IPS-20b (cell line): ENCODE measurements at regions not wholly inside any gene's neighbourhood (a gene's known extent, or its start where the extent isn't known, plus 50 kb on each side); places are given as distances from the start of the nearest gene placed in this dataset.

Experiments
- H3K27ac ChIP-seq: one replicate; pipeline ENCODE4 v1.5.1; 2013; ENCODE audit warnings: low read length
- H3K27me3 ChIP-seq: 2 replicates; pipeline ENCODE4 v1.6.1; 2013; ENCODE audit warnings: mild to moderate bottlenecking, low read length, inconsistent platforms; ENCODE audit not compliant: insufficient read depth
- H3K36me3 ChIP-seq: 2 replicates; pipeline ENCODE4 v1.6.1; 2013; ENCODE audit warnings: low read depth, mild to moderate bottlenecking, inconsistent platforms, low read length, moderate library complexity; ENCODE audit not compliant: insufficient read depth
- H3K4me1 ChIP-seq: 2 replicates; pipeline ENCODE4 v1.6.1; 2013; ENCODE audit warnings: mild to moderate bottlenecking, control low read depth, inconsistent platforms, low read length, moderate library complexity; ENCODE audit not compliant: insufficient read depth
- H3K4me3 ChIP-seq: 2 replicates; pipeline ENCODE4 v1.5.1; 2013; ENCODE audit warnings: mild to moderate bottlenecking, low read length, inconsistent platforms
- H3K9ac ChIP-seq: 2 replicates; pipeline ENCODE4 v1.6.1; 2013; ENCODE audit warnings: low read depth, mild to moderate bottlenecking, inconsistent platforms, low read length, moderate library complexity
- H3K9me3 ChIP-seq: 2 replicates; pipeline ENCODE4 v1.6.1; 2013; ENCODE audit warnings: mild to moderate bottlenecking, low read depth, low read length, inconsistent platforms; ENCODE audit not compliant: insufficient read depth

- no peaks in the 10 kb centered on the region for H3K4me1 ChIP-seq
- no peaks in the 10 kb centered on the region for H3K36me3 ChIP-seq
- H3K27ac ChIP-seq, result no peak overlapping the region
- H3K27me3 ChIP-seq, result no peaks in the 10 kb centered on the region
- H3K9ac ChIP-seq, result no peak overlapping the region
- no peak overlapping the region for H3K4me3 ChIP-seq
- H3K9me3 ChIP-seq, result no peaks in the 10 kb centered on the region
Measured at GRCh38 chr5:111653408-111653807, 103.6 kb downstream of the NREP start.

DNA sequence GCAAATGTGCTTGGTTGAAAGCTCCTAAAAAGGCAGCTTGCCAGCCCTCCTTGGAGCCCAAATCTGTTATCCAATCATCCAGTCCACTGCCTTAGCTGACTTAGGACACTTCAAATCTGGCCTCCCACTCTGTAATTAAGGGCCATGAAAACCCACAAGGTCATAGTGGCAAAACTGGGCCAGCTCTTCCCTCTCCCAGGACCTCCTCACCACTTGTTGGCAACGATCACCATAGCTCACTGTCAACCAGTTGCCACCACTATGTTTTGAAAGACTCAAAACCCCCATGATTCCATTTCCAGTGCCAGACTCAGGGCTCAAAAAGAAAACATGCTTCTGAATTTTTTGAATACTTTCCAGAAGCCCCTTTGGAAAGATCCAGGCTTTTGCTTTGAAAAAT, 107.5 kb downstream of the NREP start:
- Histone ChIP-seq H3K9ac (no peak overlapping the region), H3K4me3 (no peak overlapping the region), H3K27me3 (no peaks in the 10 kb centered on the region), H3K9me3 (no peaks in the 10 kb centered on the region), H3K27ac (no peak overlapping the region), H3K4me1 (no peaks in the 10 kb centered on the region), H3K36me3 (no peaks in the 10 kb centered on the region)

- Histone ChIP-seq H3K27me3 (no peaks in the 10 kb centered on the region), H3K27ac (no peak overlapping the region)
Measured at GRCh38 chr5:111645303-111645838, 111.6 kb downstream of the NREP start.

DNA sequence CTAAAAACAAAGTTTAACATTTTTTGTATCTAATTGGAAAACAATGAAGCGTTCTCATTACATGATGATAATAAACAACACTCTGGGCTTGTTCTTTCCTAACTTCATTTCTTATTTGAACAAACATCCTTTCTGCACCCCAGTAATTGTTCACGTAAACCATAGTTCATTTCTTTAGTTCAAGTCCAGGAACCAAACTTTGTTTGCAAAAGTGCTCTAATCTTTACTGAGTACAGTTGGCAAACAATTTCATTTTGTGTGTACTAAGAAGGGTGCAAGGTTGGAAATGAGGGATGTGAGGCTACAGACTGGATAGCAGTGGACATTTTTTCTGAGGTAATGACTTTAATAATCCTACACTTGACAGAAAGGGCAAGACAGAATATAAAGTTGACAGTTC, 113.5 kb downstream of the NREP start:
- Histone ChIP-seq H3K4me3 (no peak overlapping the region), H3K9me3 (peaks cover 26% of the 10 kb centered on the region; the same call in 1 of the 2 replicates), H3K27me3 (no peaks in the 10 kb centered on the region), H3K9ac (no peak overlapping the region), H3K36me3 (no peaks in the 10 kb centered on the region), H3K4me1 (no peaks in the 10 kb centered on the region), H3K27ac (no peak overlapping the region)

More at GRCh38 chr5:111645303-111645838, 111.6 kb downstream of the NREP start:
- H3K4me1 ChIP-seq, result no peaks in the 10 kb centered on the region
- no peak overlapping the region for H3K4me3 ChIP-seq
- peaks cover 7% of the 10 kb centered on the region; the same call in 1 of the 2 replicates for H3K9me3 ChIP-seq
- no peak overlapping the region for H3K9ac ChIP-seq
- no peaks in the 10 kb centered on the region for H3K36me3 ChIP-seq

GRCh38 chr5:111641533-111642233, 115.3 kb downstream of the NREP start:
- Histone ChIP-seq H3K27ac (no peak overlapping the region), H3K36me3 (no peaks in the 10 kb centered on the region), H3K27me3 (no peaks in the 10 kb centered on the region), H3K9me3 (peaks cover 31% of the 10 kb centered on the region; the same call in 1 of the 2 replicates), H3K9ac (no peak overlapping the region), H3K4me3 (no peak overlapping the region), H3K4me1 (no peaks in the 10 kb centered on the region)

GRCh38 chr5:111639912-111640311, 117.1 kb downstream of the NREP start:
- Histone ChIP-seq H3K9ac (no peak overlapping the region), H3K36me3 (no peaks in the 10 kb centered on the region), H3K27ac (no peak overlapping the region), H3K27me3 (no peaks in the 10 kb centered on the region), H3K4me1 (no peaks in the 10 kb centered on the region), H3K9me3 (peaks cover 31% of the 10 kb centered on the region; the same call in 1 of the 2 replicates), H3K4me3 (no peak overlapping the region)

GRCh38 chr5:111636736-111637135, 120.3 kb downstream of the NREP start:
- no peaks in the 10 kb centered on the region for H3K27me3 ChIP-seq
- H3K4me1 ChIP-seq, result no peaks in the 10 kb centered on the region
- H3K27ac ChIP-seq, result no peak overlapping the region

DNA sequence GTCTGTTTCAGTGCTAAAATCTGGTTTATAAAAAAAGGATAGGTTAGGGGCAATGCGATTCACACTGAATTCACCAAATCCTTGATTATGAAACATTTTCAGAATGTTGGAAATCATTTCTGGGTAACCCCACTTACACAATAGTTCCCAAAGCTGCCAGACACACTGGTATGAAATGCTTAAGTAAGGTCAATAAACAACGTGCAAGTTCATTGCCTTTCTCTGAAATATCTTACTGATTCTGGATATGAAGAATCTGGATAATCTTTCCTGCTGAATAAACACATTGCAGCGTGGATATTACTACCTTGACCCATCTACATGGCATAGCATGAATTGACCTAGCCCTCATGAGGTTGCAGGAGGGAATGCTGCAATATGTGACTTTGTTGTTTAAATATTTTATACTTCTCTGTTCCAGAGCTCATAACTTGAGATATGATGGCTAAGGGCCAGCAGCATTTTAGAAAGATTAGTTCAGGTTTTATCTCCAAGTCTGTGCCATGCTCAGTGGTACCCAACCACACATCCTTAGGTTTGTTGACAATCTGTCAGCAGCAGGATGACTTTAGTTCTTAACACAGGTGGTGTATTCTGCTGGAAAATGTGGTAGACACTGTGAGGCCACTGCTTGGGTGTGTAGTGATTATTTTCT, 121.0 kb downstream of the NREP start:
- H3K9me3 ChIP-seq, result peaks cover 31% of the 10 kb centered on the region; the same call in 1 of the 2 replicates
- no peak overlapping the region for H3K9ac ChIP-seq
- H3K27me3 ChIP-seq, result no peaks in the 10 kb centered on the region
- no peaks in the 10 kb centered on the region for H3K4me1 ChIP-seq
- H3K4me3 ChIP-seq, result no peak overlapping the region
- H3K36me3 ChIP-seq, result no peaks in the 10 kb centered on the region
- no peak overlapping the region for H3K27ac ChIP-seq

More at GRCh38 chr5:111636736-111637135, 120.3 kb downstream of the NREP start:
- Histone ChIP-seq H3K4me3 (no peak overlapping the region), H3K9me3 (peaks cover 31% of the 10 kb centered on the region; the same call in 1 of the 2 replicates), H3K36me3 (no peaks in the 10 kb centered on the region), H3K9ac (no peak overlapping the region)

GRCh38 chr5:111635151-111635902, 121.7 kb downstream of the NREP start:
- H3K27me3 ChIP-seq, result no peaks in the 10 kb centered on the region
- H3K4me3 ChIP-seq, result no peak overlapping the region
- H3K36me3 ChIP-seq, result no peaks in the 10 kb centered on the region
- no peak overlapping the region for H3K9ac ChIP-seq
- H3K4me1 ChIP-seq, result no peaks in the 10 kb centered on the region
- H3K9me3 ChIP-seq, result peaks cover 24% of the 10 kb centered on the region; the same call in 1 of the 2 replicates
- H3K27ac ChIP-seq, result no peak overlapping the region

GRCh38 chr5:111631328-111631727, 119.0 kb upstream of the STARD4 start:
- Histone ChIP-seq H3K9me3 (no peaks in the 10 kb centered on the region; the same call in 1 of the 2 replicates), H3K4me1 (no peaks in the 10 kb centered on the region), H3K9ac (no peak overlapping the region), H3K36me3 (no peaks in the 10 kb centered on the region), H3K27me3 (no peaks in the 10 kb centered on the region), H3K4me3 (no peak overlapping the region), H3K27ac (no peak overlapping the region)

DNA sequence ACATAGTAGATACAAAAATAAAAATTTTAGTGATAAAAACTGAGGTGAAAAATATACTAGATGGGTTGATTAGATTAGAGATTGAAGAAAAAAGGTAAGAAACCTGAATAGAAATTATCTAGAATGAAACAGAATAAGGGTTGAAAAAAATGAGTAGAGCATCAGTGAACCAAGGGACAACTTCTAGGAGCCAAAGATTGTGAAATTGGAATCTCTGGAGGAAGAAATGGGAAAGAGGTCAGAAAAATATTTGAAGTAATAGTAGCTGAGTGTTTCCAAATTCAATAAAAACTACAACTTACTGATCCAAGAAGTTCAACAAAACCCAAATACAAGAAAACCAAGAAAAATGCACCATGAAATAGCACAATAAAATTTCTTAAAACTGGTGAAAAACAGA, 116.6 kb upstream of the STARD4 start:
- Histone ChIP-seq H3K27ac (no peak overlapping the region), H3K9me3 (no peaks in the 10 kb centered on the region; the same call in none of the 2 replicates), H3K9ac (no peak overlapping the region), H3K4me1 (no peaks in the 10 kb centered on the region), H3K4me3 (no peak overlapping the region), H3K36me3 (no peaks in the 10 kb centered on the region), H3K27me3 (no peaks in the 10 kb centered on the region)
